Adrenal gland (tissue), 9 donors: ENCODE measurements at regions not wholly inside any gene's neighbourhood (a gene's known extent, or its start where the extent isn't known, plus 50 kb on each side); places are given as distances from the start of the nearest gene placed in this dataset.
"Not testable (repeated sequence)": the region's sequence is repeated elsewhere in the genome, so short reads cannot be mapped to it uniquely, and the experiment has no call there.

Experiments
- DNase-seq, 7 donors: peaks; one replicate each; pipeline ENCODE4 v3.0.0-alpha.2; 2019 to 2020
- H3K27ac ChIP-seq, 5 donors: fragments of 200-600 bp; sonication (generic) in 4 of 5; 1 replicate in 3 of 5; 2 replicates in 2 of 5; pipeline versions ENCODE4 v1.5.1 to v1.8.0; 2016 to 2020; ENCODE audit warnings: mild to moderate bottlenecking in 1 of 5
- H3K27me3 ChIP-seq: fragments of 200-600 bp; 2 replicates; pipeline ENCODE4 v1.8.0; 2021
- H3K36me3 ChIP-seq, 2 donors: fragments of 200-600 bp; replicated peaks in 1 of 2; 1 replicate in 1 of 2; 2 replicates in 1 of 2; pipeline versions ENCODE4 v1.5.1 to v1.8.0; 2018 to 2022
- H3K4me1 ChIP-seq, 2 donors: fragments of 200-600 bp; replicated peaks in 1 of 2; 1 replicate in 1 of 2; 2 replicates in 1 of 2; pipeline versions ENCODE4 v1.5.1 to v1.8.0; 2018 to 2021
- H3K4me3 ChIP-seq, 4 donors: fragments of 200-600 bp; sonication (generic) in 3 of 4; one replicate each; pipeline ENCODE4 v1.5.1; 2016 to 2018
- H3K9me3 ChIP-seq, 3 donors: fragments of 200-600 bp; sonication (generic) in 1 of 3; replicated peaks in 1 of 3; 1 replicate in 2 of 3; 2 replicates in 1 of 3; pipeline versions ENCODE4 v1.5.1 to v1.8.0; 2016 to 2021
- WGBS, 4 donors: extraction: QIAGEN DNeasy Blood & Tissue Kit in 2 of 4; methylation state at CpG; one replicate each; pipeline versions ENCODE4 v1.1.5 to v1.1.7; 2013 to 2017; 5-methylcytosine and 5-hydroxymethylcytosine counted together
- intact Hi-C, 2 donors: fragments of 100-400 bp; cut with DNase I; formaldehyde crosslinking; loops; one replicate each; pipeline versions ENCODE4 v1.14.1 to v1.15.0; 2022 to 2023
- donor health status: healthy with polysubstance abuse.
- donor health status: Bipolar disorder and iron deficiency.
- donor health status: DM: yes; HTN: yes; CAD: no.
- donor health status: DM: no; HTN: no; CAD: no.
- donor health status: DM: no; HTN: no; CAD: no.

DNA sequence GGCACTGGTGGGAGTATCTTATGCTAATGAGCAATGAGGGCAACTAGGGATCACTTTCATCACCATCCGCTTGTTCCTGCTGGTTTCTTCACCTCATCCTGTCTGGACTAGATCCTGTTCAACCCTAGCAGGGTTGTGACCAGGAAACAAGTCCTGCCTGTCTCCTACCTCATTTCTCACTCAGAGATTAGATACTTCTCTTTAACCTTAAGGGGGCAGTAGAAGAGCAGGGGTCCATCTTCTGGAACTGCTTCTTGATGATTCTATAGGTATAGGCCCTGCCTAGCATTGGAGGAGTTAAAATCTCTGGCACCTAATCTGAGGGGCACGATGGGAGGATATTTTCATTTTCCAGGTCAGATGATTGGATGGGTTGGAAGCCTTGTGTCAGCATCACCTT is 415.5 kb downstream of the TGIF2LX start:
- WGBS, 4 donors, result 42 to 66% (median 55%) methylated on average over 1 to 2 of the region's 2 CpGs
- intact Hi-C loops, result not testable (repeated sequence)

GRCh38 chrX:90369632-90370031 is 447.9 kb downstream of the TGIF2LX start:
- H3K36me3 ChIP-seq, H3K27ac ChIP-seq, DNase-seq, H3K4me3 ChIP-seq, H3K27me3 ChIP-seq, intact Hi-C loops, H3K9me3 ChIP-seq, H3K4me1 ChIP-seq: not testable (repeated sequence)
- 61 to 83% (median 81%) methylated on average over 2 to 3 of the region's 4 CpGs for WGBS, 4 donors

More for the DNA sequence above, 415.5 kb downstream of the TGIF2LX start:
- H3K36me3 ChIP-seq, H3K9me3 ChIP-seq, H3K27ac ChIP-seq, DNase-seq, H3K27me3 ChIP-seq, H3K4me3 ChIP-seq, H3K4me1 ChIP-seq: not testable (repeated sequence)

DNA sequence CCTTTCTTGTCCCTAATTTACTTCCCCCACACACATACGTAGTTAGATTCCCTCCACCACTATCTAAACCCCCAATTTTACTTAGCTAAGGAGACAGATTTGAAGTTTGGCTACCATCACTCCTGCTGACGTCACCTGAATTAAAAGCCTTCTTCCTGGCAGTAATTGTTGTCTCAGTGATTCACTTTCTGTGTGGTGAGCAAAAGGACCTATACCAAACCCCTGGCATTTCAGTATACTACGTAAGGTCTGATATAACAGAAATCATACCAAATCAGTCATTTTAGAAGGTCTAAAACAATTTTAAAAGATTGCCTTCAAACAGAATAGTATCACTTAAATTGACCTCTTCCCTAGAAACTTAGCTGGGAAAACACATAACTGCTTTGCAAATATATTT is 476.3 kb downstream of the TGIF2LX start:
- H3K4me3 ChIP-seq, intact Hi-C loops, H3K36me3 ChIP-seq, DNase-seq, H3K9me3 ChIP-seq, H3K27ac ChIP-seq, H3K4me1 ChIP-seq, H3K27me3 ChIP-seq: not testable (repeated sequence)
- WGBS, 4 donors, result 40 to 53% (median 49%) methylated on average over 1 of the region's 3 CpGs

- H3K27ac ChIP-seq, H3K27me3 ChIP-seq, H3K4me1 ChIP-seq, H3K9me3 ChIP-seq, H3K36me3 ChIP-seq, intact Hi-C loops, DNase-seq, H3K4me3 ChIP-seq: not testable (repeated sequence)
- 67 to 78% (median 77%) methylated on average over 1 of the region's 1 CpG for WGBS, 4 donors
These were observed 480.5 kb downstream of the TGIF2LX start for GRCh38 chrX:90402169-90402568.

DNA sequence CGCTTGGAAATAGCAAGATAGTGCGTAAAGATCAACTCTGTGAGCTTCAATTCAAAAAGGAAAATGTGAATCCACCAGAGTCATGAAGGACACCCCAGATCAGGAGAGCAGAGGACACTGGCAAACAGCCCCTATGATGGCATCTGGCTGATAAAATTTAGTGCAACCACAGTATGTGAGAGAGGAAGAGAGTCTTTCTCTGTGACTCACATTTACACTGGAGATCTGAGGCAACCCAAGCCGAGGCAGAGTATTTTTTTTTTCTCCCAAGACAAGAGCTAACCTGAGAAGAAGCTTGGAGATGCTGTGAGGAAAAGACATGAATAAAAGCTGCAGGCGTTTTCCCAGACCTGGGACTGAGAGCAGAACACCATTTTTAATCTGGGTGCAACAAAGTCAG is 482.2 kb downstream of the TGIF2LX start:
- intact Hi-C loops, H3K36me3 ChIP-seq, H3K9me3 ChIP-seq, H3K4me3 ChIP-seq, H3K4me1 ChIP-seq, H3K27ac ChIP-seq, H3K27me3 ChIP-seq, DNase-seq: not testable (repeated sequence)
- 65 to 81% (median 69%) methylated on average over 4 of the region's 4 CpGs for WGBS, 4 donors

DNA sequence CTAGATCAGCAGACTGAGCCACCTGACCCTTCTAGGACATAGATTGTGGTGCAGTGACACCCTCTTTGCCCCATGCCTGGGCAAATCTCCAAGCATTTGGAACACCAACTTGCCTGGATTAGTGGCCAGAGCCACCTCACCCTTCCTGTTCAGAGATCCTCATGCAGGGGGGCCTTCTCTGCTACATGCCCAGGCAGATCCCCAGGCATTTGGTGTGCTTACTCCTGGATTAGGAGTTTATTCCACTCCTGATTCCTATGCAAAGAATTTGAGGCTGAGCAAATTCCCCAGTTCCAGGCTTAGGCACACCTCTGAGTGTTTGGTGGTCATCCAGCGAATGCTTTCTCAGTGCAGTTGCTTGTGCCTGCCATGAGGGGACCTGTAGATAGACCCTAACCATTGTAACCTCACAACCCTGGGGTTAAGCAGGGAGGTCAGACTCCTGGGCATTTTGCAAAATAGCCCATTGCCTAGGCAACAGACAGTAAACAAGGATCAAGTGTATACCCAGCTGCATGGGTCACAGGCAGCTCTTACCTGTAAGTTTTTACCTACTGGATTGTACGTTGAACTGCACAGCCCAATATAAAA is 483.2 kb downstream of the TGIF2LX start:
- H3K4me1 ChIP-seq, H3K9me3 ChIP-seq, H3K4me3 ChIP-seq, intact Hi-C loops, H3K27me3 ChIP-seq, H3K36me3 ChIP-seq, DNase-seq, H3K27ac ChIP-seq: not testable (repeated sequence)
- WGBS, 4 donors, result 81 to 87% methylated on average over 2 of the region's 2 CpGs; no CpG with 5 or more reads in 2 of the 4 donors

DNA sequence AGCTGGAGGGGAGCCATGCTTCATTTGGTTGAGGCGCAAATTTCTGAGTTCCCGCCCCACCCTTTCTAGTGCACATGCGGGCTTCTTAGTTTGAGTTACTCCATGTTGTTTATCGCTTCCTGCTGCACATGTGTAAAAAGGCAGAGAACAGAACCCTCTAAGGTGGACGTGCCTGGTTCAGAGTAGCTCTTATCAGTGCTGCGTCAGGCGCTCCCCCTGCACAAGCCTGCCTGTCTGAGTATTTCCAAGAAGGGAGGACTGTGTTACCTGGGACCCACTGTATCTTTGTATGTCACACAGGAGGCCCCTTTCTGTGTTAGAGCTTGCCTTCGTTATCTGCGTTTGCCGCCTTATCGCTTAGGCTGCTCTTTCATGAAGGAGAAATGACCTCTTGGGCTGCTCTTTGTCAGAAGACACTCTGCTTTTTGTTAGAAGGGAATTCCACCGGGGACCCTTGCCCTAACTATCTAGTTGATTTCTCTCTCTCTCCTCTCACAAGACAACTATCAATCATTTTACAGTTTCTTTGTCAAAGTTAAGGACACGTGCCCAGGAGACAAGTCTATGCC is 532.1 kb downstream of the TGIF2LX start:
- H3K27me3 ChIP-seq, H3K36me3 ChIP-seq, DNase-seq, H3K4me1 ChIP-seq, intact Hi-C loops, H3K9me3 ChIP-seq, H3K4me3 ChIP-seq, H3K27ac ChIP-seq: not testable (repeated sequence)
- 67 to 82% (median 72%) methylated on average over 5 to 9 of the region's 13 CpGs for WGBS, 4 donors

- intact Hi-C loops, H3K9me3 ChIP-seq, H3K4me1 ChIP-seq, H3K27ac ChIP-seq, H3K27me3 ChIP-seq, H3K36me3 ChIP-seq, H3K4me3 ChIP-seq: not testable (repeated sequence)
- peak in 4 of 7 donors; percentile 6 to 46 (median 24) for DNase-seq
- WGBS, 4 donors, result 14 to 49% (median 32%) methylated on average over 8 to 9 of the region's 9 CpGs
These were observed 536.6 kb downstream of the TGIF2LX start for GRCh38 chrX:90458071-90458899.

DNA sequence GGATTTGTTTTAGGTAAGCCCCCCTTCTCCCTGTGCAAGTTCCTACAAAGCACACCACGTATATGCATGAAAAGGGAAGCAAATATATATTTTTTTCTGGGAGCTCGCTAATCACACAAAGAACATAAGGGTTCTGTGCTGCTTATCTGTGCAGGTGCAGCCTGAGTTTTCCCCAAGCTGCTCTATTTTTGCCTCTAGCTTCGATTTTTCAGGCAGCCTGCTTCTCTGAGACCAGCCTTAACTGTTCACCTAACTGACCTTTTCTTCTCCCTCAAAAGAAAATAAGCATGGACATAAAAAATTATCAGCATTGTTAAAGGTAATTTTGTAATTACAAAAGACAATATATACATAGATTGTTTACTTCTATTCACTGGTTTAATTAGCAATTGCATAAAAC is 552.7 kb downstream of the TGIF2LX start:
- intact Hi-C loops, result not testable (repeated sequence)

GRCh38 chrX:90485406-90485805 is 563.7 kb downstream of the TGIF2LX start:
- H3K36me3 ChIP-seq, H3K9me3 ChIP-seq, intact Hi-C loops, H3K4me3 ChIP-seq, H3K27me3 ChIP-seq, H3K4me1 ChIP-seq, H3K27ac ChIP-seq, DNase-seq: not testable (repeated sequence)
- WGBS, 4 donors, result 57 to 72% (median 66%) methylated on average over 3 of the region's 3 CpGs

More for the DNA sequence above, 552.7 kb downstream of the TGIF2LX start:
- 34 to 42% (median 41%) methylated on average over 3 of the region's 3 CpGs; no CpG with 5 or more reads in 1 of the 4 donors for WGBS, 4 donors
- H3K36me3 ChIP-seq, H3K27ac ChIP-seq, H3K27me3 ChIP-seq, H3K9me3 ChIP-seq, H3K4me1 ChIP-seq, H3K4me3 ChIP-seq, DNase-seq: not testable (repeated sequence)

DNA sequence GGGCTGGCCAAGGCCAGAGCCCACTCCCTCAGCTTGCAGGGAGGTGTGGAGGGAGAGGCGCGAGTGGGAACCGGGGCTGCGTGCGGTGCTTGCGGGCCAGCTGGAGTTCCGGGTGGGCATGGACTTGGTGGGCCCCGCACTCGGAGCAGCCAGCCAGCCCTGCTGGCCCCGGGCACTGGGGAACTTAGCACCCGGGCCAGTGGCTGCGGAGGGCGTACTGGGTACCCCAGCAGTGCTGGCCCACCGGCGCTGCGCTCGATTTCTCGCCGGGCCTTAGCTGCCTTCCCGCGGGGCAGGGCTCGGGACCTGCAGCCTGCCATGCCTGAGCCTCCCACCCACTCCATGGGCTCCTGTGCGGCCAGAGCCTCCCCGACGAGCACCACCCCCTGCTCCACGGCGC is 599.6 kb downstream of the TGIF2LX start:
- intact Hi-C loops, H3K27ac ChIP-seq, H3K36me3 ChIP-seq, H3K4me3 ChIP-seq, H3K9me3 ChIP-seq, H3K27me3 ChIP-seq, DNase-seq, H3K4me1 ChIP-seq: not testable (repeated sequence)
- 92 to 93% methylated on average over 17 to 20 of the region's 27 CpGs; no CpG with 5 or more reads in 2 of the 4 donors for WGBS, 4 donors
